A549 (cell line): ENCODE measurements at regions not wholly inside any gene's neighbourhood (a gene's known extent, or its start where the extent isn't known, plus 50 kb on each side); places are given as distances from the start of the nearest gene placed in this dataset.

Experiments
- ATAC-seq, 2 experiments: fragments of 200-7000 bp in 1 of 2; fragments of >200 bp in 1 of 2; cut with Nextera tagmentation in 1 of 2; cut with Tn5 transposase in 1 of 2; 3 replicates each; pipeline versions ENCODE4 v1.8.0 to v1.9.1; 2018 to 2020; ENCODE audit warnings: mild to moderate bottlenecking in 1 of 2, moderate library complexity in 1 of 2
- CTCF ChIA-PET: fragments of 300-600 bp; sonication (Branson Sonifier 250); formaldehyde crosslinking; extraction: SDS; loops from one replicate; lab custom pipeline; 2021; ENCODE audit warnings: antibody characterized with exemption, inconsistent platforms; lab: Yijun Ruan, JAX
- POLR2A ChIA-PET: fragments of 350-600 bp; formaldehyde crosslinking; extraction: SDS; loops from one replicate; lab custom pipeline; 2021; ENCODE audit warnings: antibody characterized with exemption, inconsistent platforms; lab: Yijun Ruan, JAX
- DNase-seq, 2 experiments: peaks; one replicate each; pipeline versions ENCODE4 v3.0.0 to v3.0.0-alpha.2; 2011 to 2016; ENCODE audit warnings: low read depth in 1 of 2, low spot score in 1 of 2
- FAIRE-seq: peaks from 2 replicates; lab custom pipeline; 2011; peaks lifted over from hg19 to GRCh38; lab: Jason Lieb, UNC
- H3K27ac ChIP-seq, 2 experiments: fragments of >200 bp; sonication (Bioruptor Twin); formaldehyde crosslinking; 3 replicates each; pipeline ENCODE4 v1.5.1; 2016 to 2017
- H3K4me1 ChIP-seq: fragments of >200 bp; sonication (Bioruptor Twin); formaldehyde crosslinking; 3 replicates; pipeline ENCODE4 v1.6.1; 2016
- H3K4me2 ChIP-seq: fragments of >200 bp; sonication (Bioruptor Twin); formaldehyde crosslinking; 3 replicates; pipeline ENCODE4 v1.6.1; 2016
- H3K4me3 ChIP-seq: fragments of >200 bp; sonication (Bioruptor Twin); formaldehyde crosslinking; 3 replicates; pipeline ENCODE4 v1.5.1; 2016
- H3K9me3 ChIP-seq: fragments of >200 bp; sonication (Bioruptor Twin); formaldehyde crosslinking; 3 replicates; pipeline ENCODE4 v1.6.1; 2016
- BHLHE40 ChIP-seq: IDR thresholded peaks from 2 replicates; pipeline ENCODE4 v1.6.1; 2012; ENCODE audit warnings: low read depth, low read length, inconsistent platforms
- CBX2 ChIP-seq: fragments of 200-600 bp; sonication (generic); IDR thresholded peaks from 2 replicates; pipeline ENCODE4 v1.6.1; 2016; ENCODE audit warnings: low read depth, mild to moderate bottlenecking, borderline replicate concordance
- CEBPB ChIP-seq, 2 experiments: fragments of >200 bp in 1 of 2; sonication (Bioruptor Twin) in 1 of 2; formaldehyde crosslinking in 1 of 2; IDR thresholded peaks; 2 replicates each; pipeline ENCODE4 v1.6.1; 2012 to 2016
- CHD2 ChIP-seq: fragments of 150-350 bp; IDR thresholded peaks from 2 replicates; pipeline ENCODE4 v1.6.1; 2014; ENCODE audit warnings: low read length; ENCODE audit not compliant: partially characterized antibody
- ESRRA ChIP-seq: fragments of 150-350 bp; IDR thresholded peaks from 2 replicates; pipeline ENCODE4 v1.6.1; 2014; ENCODE audit warnings: mild to moderate bottlenecking, low read length, borderline replicate concordance
- FOSB ChIP-seq: fragments of 250-450 bp; sonication (Bioruptor Pico); IDR thresholded peaks from 2 replicates; pipeline ENCODE4 v1.5.0; 2020; ENCODE audit warnings: mild to moderate bottlenecking, moderate library complexity
- GATA3 ChIP-seq: IDR thresholded peaks from 2 replicates; pipeline ENCODE4 v1.6.1; 2012; ENCODE audit warnings: borderline replicate concordance
- HDAC2 ChIP-seq: fragments of 200-600 bp; sonication (generic); IDR thresholded peaks from 2 replicates; pipeline ENCODE4 v1.6.1; 2016
- HEYL ChIP-seq: fragments of 250-450 bp; sonication (Bioruptor Pico); IDR thresholded peaks from 2 replicates; pipeline ENCODE4 v1.8.0; 2021; ENCODE audit warnings: mild to moderate bottlenecking, moderate library complexity
- HOXA7 ChIP-seq: fragments of 250-450 bp; sonication (Bioruptor Pico); IDR thresholded peaks from 2 replicates; pipeline ENCODE4 v1.5.0; 2020; ENCODE audit warnings: mild to moderate bottlenecking, moderate library complexity
- HOXB13 ChIP-seq: fragments of 250-450 bp; sonication (Bioruptor Pico); IDR thresholded peaks from 2 replicates; pipeline ENCODE4 v1.5.0; 2020; ENCODE audit warnings: low read depth, mild to moderate bottlenecking, moderate library complexity
- JUN ChIP-seq, 2 experiments: fragments of >200 bp; sonication (Bioruptor Twin); formaldehyde crosslinking; IDR thresholded peaks; 2 replicates in 1 of 2; 3 replicates in 1 of 2; pipeline ENCODE4 v1.6.1; 2016 to 2017
- KDM5A ChIP-seq: fragments of 200-600 bp; sonication (generic); IDR thresholded peaks from 2 replicates; pipeline ENCODE4 v1.6.1; 2016; ENCODE audit warnings: antibody characterized with exemption, mild to moderate bottlenecking
- MYC ChIP-seq: IDR thresholded peaks from 2 replicates; pipeline ENCODE4 v1.6.1; 2012; ENCODE audit warnings: mild to moderate bottlenecking, inconsistent platforms, low read length, improper control_type of control experiment, borderline replicate concordance
- NFE2L2 ChIP-seq: fragments of 150-350 bp; conservative IDR thresholded peaks from 2 replicates; pipeline ENCODE4 v1.6.1; 2014; ENCODE audit warnings: low read length
- PBX3 ChIP-seq: IDR thresholded peaks from 2 replicates; pipeline ENCODE4 v1.6.1; 2012
- PHF8 ChIP-seq: fragments of 200-600 bp; sonication (generic); IDR thresholded peaks from 2 replicates; pipeline ENCODE4 v1.6.1; 2016; ENCODE audit warnings: low read depth, mild to moderate bottlenecking, antibody characterized with exemption, moderate library complexity, borderline replicate concordance
- POLR2AphosphoS2 ChIP-seq: conservative IDR thresholded peaks from 2 replicates; pipeline ENCODE4 v1.6.1; 2012; ENCODE audit warnings: low read length, improper control_type of control experiment, inconsistent platforms
- RAD21 ChIP-seq, 2 experiments: fragments of >200 bp in 1 of 2; sonication (Bioruptor Twin) in 1 of 2; formaldehyde crosslinking in 1 of 2; IDR thresholded peaks in 1 of 2; conservative IDR thresholded peaks in 1 of 2; 2 replicates in 1 of 2; 3 replicates in 1 of 2; pipeline ENCODE4 v1.6.1; 2012 to 2018; ENCODE audit warnings: inconsistent platforms in 1 of 2
- RFX5 ChIP-seq: fragments of 450-650 bp; IDR thresholded peaks from 2 replicates; pipeline ENCODE4 v1.7.1; 2014; ENCODE audit warnings: antibody characterized with exemption, mild to moderate bottlenecking, moderate library complexity
- SREBF2 ChIP-seq: fragments of 450-650 bp; IDR thresholded peaks from 2 replicates; pipeline ENCODE4 v1.6.1; 2014; ENCODE audit warnings: mild to moderate bottlenecking, moderate library complexity
- TFCP2L1 ChIP-seq: fragments of 250-450 bp; sonication (Bioruptor Pico); IDR thresholded peaks from 2 replicates; pipeline ENCODE4 v1.5.0; 2021; ENCODE audit warnings: mild to moderate bottlenecking
- TF ChIP-seq, protein P1 (sequence below): fragments of >200 bp; sonication (Bioruptor Twin); formaldehyde crosslinking; IDR thresholded peaks from 2 replicates; pipeline ENCODE4 v1.6.1; 2016
- TF ChIP-seq, protein P2 (sequence below): IDR thresholded peaks from 2 replicates; pipeline ENCODE4 v1.6.1; 2012; ENCODE audit warnings: low read depth, borderline replicate concordance
- TF ChIP-seq, protein P3 (sequence below): fragments of 150-350 bp; IDR thresholded peaks from 2 replicates; pipeline ENCODE4 v1.6.1; 2014; ENCODE audit warnings: low read depth, mild to moderate bottlenecking, low read length

- TF ChIP-seq HEYL (CRISPR knock-in tag), result no peak
- TF ChIP-seq, protein P1, sequence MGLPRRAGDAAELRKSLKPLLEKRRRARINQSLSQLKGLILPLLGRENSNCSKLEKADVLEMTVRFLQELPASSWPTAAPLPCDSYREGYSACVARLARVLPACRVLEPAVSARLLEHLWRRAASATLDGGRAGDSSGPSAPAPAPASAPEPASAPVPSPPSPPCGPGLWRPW, result no peak
Measured at GRCh38 chr12:87846045-87846444, 183.2 kb downstream of the C12orf50 start (continued).

DNA sequence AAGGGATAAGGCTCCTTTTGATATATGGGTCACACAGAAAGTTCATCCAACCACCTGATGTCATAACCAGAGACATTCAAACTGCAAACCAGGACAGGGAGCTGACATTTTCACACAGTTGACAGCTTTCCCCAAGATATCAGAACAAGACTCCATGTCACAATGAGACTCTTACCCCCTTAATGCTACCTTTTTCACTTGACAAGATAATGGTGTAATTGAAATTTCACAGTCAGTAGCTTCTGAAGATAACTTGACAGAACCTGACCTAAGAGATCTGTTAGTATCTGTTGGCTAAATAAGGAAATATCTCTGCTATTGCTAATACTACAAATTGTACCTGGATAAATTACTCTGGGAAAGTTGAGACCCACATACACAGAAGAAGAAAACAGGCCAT, 187.3 kb downstream of the C12orf50 start:
- TF ChIP-seq, protein P2, sequence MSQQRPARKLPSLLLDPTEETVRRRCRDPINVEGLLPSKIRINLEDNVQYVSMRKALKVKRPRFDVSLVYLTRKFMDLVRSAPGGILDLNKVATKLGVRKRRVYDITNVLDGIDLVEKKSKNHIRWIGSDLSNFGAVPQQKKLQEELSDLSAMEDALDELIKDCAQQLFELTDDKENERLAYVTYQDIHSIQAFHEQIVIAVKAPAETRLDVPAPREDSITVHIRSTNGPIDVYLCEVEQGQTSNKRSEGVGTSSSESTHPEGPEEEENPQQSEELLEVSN, result no peak
- TF ChIP-seq SREBF2 (no peak), ESRRA (no peak), CHD2 (no peak), BHLHE40 (no peak), FOSB (CRISPR knock-in tag) (no peak), NFE2L2 (no peak), POLR2AphosphoS2 (no peak), KDM5A (no peak)
- TF ChIP-seq, protein P3, sequence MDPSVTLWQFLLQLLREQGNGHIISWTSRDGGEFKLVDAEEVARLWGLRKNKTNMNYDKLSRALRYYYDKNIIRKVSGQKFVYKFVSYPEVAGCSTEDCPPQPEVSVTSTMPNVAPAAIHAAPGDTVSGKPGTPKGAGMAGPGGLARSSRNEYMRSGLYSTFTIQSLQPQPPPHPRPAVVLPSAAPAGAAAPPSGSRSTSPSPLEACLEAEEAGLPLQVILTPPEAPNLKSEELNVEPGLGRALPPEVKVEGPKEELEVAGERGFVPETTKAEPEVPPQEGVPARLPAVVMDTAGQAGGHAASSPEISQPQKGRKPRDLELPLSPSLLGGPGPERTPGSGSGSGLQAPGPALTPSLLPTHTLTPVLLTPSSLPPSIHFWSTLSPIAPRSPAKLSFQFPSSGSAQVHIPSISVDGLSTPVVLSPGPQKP, result no peak
- CTCF ChIA-PET, result no interaction called here
- ATAC-seq (no peak), DNase-seq (no peak), FAIRE-seq (peak; percentile 65)
- POLR2A ChIA-PET, result no interaction called here
- H3K4me2 ChIP-seq, result no peak overlapping the region
- H3K4me1 ChIP-seq, result no peaks in the 10 kb centered on the region
- peaks cover 14% of the 10 kb centered on the region; the same call in 1 of the 3 replicates for H3K9me3 ChIP-seq
- H3K4me3 ChIP-seq, result no peak overlapping the region
- peak overlapping the region in 1 of 2 experiments; percentile 24; a peak in 1 of 6 replicates for H3K27ac ChIP-seq

DNA sequence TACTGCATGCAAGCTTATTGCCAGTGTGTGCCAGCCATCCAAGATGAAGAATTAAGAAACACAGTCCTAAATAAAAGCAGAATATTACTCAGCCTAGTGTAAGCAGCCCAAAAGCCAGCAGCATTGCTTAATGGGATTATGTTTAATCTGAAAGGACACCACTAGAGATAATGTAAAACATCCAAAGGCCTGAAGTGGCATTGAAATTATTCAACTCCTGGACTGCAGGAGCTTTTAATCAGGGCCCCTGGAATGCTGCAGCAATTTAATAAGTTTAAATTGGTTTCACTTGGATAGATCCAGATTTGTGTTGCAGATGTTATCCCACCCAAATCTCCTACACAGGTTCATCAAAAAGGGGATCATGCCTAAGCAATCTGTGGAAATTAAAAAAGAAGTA, 193.0 kb downstream of the C12orf50 start:
- no peaks in the 10 kb centered on the region for H3K4me1 ChIP-seq
- FAIRE-seq (no peak), ATAC-seq (no peak), DNase-seq (no peak)
- H3K9me3 ChIP-seq, result peaks cover 12% of the 10 kb centered on the region; the same call in 1 of the 3 replicates
- H3K27ac ChIP-seq, result peak overlapping the region in 1 of 2 experiments; percentile 45; a peak in 2 of 6 replicates
- H3K4me3 ChIP-seq, result no peak overlapping the region
- TF ChIP-seq GATA3 (no peak), RAD21 (conservative IDR thresholded peaks at IDR 0.05 in 1 of 2, IDR thresholded peaks at IDR 0.05 in 1 of 2) (no peak), PHF8 (no peak), RFX5 (no peak), JUN (IDR thresholded peaks at IDR 0.05) (no peak), HOXA7 (no peak), PBX3 (no peak), CEBPB (IDR thresholded peaks at IDR 0.05) (no peak), HOXB13 (no peak), MYC (no peak), TFCP2L1 (CRISPR knock-in tag) (no peak), ESRRA (no peak), HDAC2 (no peak), CBX2 (no peak)
- TF ChIP-seq, protein P2, result no peak
- ChIA-PET CTCF (interaction anchor here (0.7 kb wide), 1 partner anchor 12 kb away, joined by 3 read pairs; no protein-coding TSS in a partner anchor), POLR2A (no interaction called here)
- H3K4me2 ChIP-seq, result no peak overlapping the region
